Central memory CD8-positive, alpha-beta T cell (primary cell): ENCODE measurements at regions not wholly inside any gene's neighbourhood (a gene's known extent, or its start where the extent isn't known, plus 50 kb on each side); places are given as distances from the start of the nearest gene placed in this dataset.
A peak's percentile ranks its signal among the peaks of the same experiment; 100 is the strongest.

Experiments used
- ATAC-seq: fragments of 150-1000 bp; cut with Tn5 transposase; replicated peaks from 2 replicates; pipeline ENCODE4 v1.10.0; 2022; ENCODE audit warnings: mild to moderate bottlenecking, moderate FRiP score, moderate number of reproducible peaks; ENCODE audit not compliant: poor library complexity, severe bottlenecking; ENCODE audit errors: extremely low read depth
- DNase-seq, 2 donors: peaks; one replicate each; pipeline ENCODE4 v3.0.0; 2021; ENCODE audit warnings: low spot score in 2 of 2
- H3K27ac Mint-ChIP-seq: one replicate; pipeline ENCODE4 v1.8.0; 2022; ENCODE audit warnings: low read depth, mild to moderate bottlenecking, moderate library complexity, mixed read lengths
- H3K27me3 Mint-ChIP-seq: one replicate; pipeline ENCODE4 v1.8.0; 2022; ENCODE audit warnings: mixed read lengths
- H3K36me3 Mint-ChIP-seq: one replicate; pipeline ENCODE4 v1.8.0; 2022; ENCODE audit warnings: mild to moderate bottlenecking, moderate library complexity, mixed read lengths; ENCODE audit not compliant: insufficient read depth
- H3K4me1 Mint-ChIP-seq: one replicate; pipeline ENCODE4 v1.8.0; 2022; ENCODE audit warnings: mixed read lengths
- H3K4me3 Mint-ChIP-seq: one replicate; pipeline ENCODE4 v1.8.0; 2022; ENCODE audit warnings: mild to moderate bottlenecking, moderate library complexity, mixed read lengths
- H3K9me3 Mint-ChIP-seq: one replicate; pipeline ENCODE4 v1.8.0; 2022; ENCODE audit warnings: mixed read lengths

DNA sequence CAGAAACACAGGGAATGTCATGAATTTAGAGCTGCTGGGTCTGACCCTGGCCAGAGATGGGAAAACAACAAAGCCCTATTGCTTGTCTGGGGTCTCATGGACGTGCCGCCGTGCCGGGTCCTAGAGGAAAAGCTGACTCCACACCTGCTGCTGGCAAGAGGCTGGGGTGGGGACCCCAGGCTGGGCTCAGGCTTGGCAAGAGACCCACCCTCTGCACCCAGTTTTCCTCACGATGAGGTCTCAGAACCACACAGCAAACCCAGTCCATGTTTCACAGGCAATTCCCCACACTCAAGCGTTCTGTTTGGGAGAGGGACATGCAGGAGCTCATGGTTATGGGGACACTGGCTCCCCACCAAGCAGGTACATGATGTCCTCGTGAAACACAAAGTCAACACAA, 367.3 kb upstream of the SALL3 start:
- no peaks in the 10 kb centered on the region for H3K27me3 Mint-ChIP-seq
- peaks cover 12% of the 10 kb centered on the region for H3K9me3 Mint-ChIP-seq
- ATAC-seq (no peak), DNase-seq (no peak)
- no peak overlapping the region for H3K4me3 Mint-ChIP-seq
- H3K4me1 Mint-ChIP-seq, result no peaks in the 10 kb centered on the region
- no peak overlapping the region for H3K27ac Mint-ChIP-seq
- no peaks in the 10 kb centered on the region for H3K36me3 Mint-ChIP-seq

DNA sequence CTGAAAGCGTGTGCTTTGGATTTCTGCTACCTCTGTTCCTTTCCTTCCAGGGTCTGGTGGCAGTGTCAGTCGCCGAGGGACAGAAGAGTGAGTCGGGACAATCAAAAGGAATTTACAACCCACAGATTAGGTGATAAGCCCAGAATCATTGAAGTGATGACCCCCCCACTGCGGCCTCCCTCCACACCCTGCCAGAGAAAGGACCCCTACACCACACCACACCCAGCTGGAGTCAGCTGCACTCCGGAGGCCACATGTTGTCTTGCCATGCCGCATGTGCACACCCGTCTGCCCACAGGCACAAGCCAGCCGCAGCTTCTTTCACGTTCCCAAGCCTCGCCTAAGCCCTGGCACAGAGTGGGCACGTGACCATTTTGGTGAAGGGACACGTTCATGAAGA, 366.8 kb upstream of the SALL3 start:
- Mint-ChIP-seq H3K9me3 (peaks cover 12% of the 10 kb centered on the region), H3K4me1 (no peaks in the 10 kb centered on the region), H3K4me3 (no peak overlapping the region), H3K27me3 (no peaks in the 10 kb centered on the region), H3K27ac (no peak overlapping the region), H3K36me3 (no peaks in the 10 kb centered on the region)
- DNase-seq, result no peak
- no peak for ATAC-seq

DNA sequence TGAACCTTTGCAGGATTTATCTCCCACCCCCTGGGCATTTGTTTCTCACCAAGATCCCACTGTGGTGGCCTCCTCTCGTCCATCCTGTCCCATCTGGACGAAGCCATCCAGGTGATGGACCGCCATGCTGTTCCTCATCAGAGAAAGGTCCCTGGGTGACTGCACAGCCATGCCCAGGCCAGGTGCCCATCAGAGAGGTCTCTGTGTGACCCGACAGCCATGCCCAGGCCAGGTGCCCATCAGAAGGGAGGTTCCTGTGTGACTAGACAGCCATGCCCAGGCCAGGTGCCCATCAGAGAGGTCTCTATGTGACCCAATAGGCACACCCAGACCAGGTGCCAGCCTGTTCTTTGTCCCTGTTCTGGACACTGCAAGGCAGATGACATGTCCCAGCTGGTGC, 360.9 kb upstream of the SALL3 start:
- Mint-ChIP-seq H3K4me1 (peaks cover 12% of the 10 kb centered on the region), H3K27me3 (no peaks in the 10 kb centered on the region), H3K4me3 (no peak overlapping the region)

DNA sequence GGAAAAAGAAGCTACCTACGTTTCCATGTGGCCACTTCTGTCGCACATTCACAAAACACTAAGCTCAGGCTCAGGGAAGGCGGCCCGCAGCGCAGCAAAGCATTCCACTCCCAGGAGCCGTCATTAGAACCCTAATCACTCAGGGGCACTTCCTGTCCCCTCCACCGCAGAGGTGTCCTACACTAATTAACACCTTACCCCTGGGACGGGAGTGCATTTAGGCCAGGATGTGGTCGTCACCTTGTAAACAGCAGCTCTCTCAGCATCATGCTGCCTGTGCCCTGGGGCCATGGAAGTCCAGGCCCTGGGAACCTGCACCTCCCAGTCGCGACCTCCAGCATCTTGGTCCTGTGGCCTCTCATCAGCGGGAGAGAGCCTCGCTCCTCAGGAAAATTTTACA, 359.8 kb upstream of the SALL3 start:
- Mint-ChIP-seq H3K4me3 (no peak overlapping the region), H3K4me1 (peaks cover 16% of the 10 kb centered on the region), H3K36me3 (peaks cover 3% of the 10 kb centered on the region), H3K27me3 (no peaks in the 10 kb centered on the region), H3K9me3 (peaks cover 7% of the 10 kb centered on the region), H3K27ac (no peak overlapping the region)
- DNase-seq (no peak), ATAC-seq (peak; percentile 68)

More for the DNA sequence above, 360.9 kb upstream of the SALL3 start:
- H3K9me3 Mint-ChIP-seq, result peaks cover 7% of the 10 kb centered on the region
- ATAC-seq (no peak), DNase-seq (no peak)
- no peak overlapping the region for H3K27ac Mint-ChIP-seq
- no peaks in the 10 kb centered on the region for H3K36me3 Mint-ChIP-seq

DNA sequence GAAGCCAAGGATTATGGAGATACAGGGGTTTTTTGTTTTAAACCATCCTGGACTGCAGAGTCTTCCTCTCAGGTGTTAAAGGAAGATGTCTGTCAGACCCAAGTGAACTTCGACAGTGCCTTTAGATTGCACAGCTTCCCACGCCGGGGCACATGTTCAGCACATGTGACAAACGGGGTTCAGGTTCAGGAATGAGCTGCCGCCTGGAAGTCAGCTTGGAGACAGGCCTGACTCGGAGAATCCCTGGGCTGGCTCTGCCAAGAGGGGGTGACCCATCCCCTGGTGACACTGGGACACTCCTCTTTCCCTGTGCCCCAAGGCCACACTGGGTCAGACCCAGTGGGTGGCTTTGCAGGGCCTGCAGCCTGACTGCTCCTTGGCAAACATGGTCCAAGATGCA, 359.3 kb upstream of the SALL3 start:
- Mint-ChIP-seq H3K9me3 (peaks cover 7% of the 10 kb centered on the region), H3K27me3 (no peaks in the 10 kb centered on the region), H3K4me3 (no peak overlapping the region), H3K4me1 (peaks cover 17% of the 10 kb centered on the region), H3K36me3 (peaks cover 3% of the 10 kb centered on the region), H3K27ac (no peak overlapping the region)
- ATAC-seq, result no peak
- DNase-seq, result no peak

DNA sequence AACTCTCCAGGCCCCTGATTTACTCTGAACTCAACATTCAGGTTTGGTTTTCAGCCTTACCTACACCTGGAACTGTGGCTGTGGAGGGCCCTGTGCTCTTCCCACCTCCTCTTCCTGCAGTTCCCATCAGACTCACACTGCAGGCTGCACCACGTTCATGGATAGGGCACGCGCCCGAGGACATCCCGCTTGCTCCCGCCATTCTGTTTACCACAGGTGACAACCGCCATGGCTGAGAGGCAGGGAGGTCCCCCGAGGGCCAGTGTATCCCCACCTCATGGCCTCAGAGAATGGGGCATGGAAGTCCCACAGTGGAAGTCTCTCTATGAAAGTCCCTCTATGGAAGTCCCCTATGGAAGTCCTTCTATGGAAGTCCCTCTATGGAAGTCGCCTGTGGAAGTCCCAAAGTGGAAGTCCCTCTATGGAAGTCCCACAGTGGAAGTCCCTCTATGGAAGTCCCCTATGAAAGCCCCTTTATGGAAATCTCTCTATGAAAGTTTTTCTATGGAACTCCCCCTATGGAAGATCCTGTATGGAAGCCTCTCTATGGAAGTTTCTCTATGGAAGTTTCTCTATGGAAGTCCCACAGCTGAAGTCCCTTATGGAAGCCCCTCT, 358.4 kb upstream of the SALL3 start:
- H3K9me3 Mint-ChIP-seq, result peaks cover 7% of the 10 kb centered on the region
- H3K27ac Mint-ChIP-seq, result no peak overlapping the region
- ATAC-seq, result no peak
- no peak for DNase-seq
- peaks cover 23% of the 10 kb centered on the region for H3K4me1 Mint-ChIP-seq
- H3K4me3 Mint-ChIP-seq, result no peak overlapping the region
- H3K36me3 Mint-ChIP-seq, result peaks cover 3% of the 10 kb centered on the region
- H3K27me3 Mint-ChIP-seq, result no peaks in the 10 kb centered on the region

DNA sequence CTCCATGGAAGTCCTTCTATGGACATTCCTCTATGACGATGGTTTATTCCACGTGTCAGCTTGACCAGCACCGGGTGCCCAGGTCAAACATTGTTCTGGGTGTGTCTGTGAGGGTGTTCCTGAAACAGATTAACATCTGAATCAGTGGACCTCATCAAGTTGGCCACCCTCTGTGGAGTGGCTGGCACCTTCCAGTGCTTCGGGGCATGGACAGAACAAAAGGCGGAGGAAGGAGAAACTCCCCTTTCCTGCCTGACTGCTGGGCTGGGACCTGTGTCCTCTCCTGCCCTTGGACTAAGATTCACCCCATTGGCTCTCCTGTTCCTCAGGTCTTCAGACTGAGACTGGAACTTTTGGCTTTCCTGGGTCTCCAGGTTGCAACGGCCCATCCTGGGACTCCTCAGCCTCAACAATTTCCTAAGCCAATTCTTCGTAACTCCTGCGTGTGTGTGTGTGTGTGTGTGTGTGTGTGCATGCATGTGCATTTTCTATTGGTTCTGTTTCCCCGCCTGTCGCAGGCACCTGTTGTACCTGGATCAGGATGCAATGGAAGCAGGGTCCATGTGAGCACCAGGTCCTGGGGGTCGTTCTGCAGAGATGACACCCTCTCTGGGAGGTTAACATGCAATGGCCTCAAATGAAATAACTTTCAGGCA, 357.2 kb upstream of the SALL3 start:
- no peak overlapping the region for H3K27ac Mint-ChIP-seq
- peaks cover 5% of the 10 kb centered on the region for H3K36me3 Mint-ChIP-seq
- peaks cover 23% of the 10 kb centered on the region for H3K4me1 Mint-ChIP-seq
- H3K4me3 Mint-ChIP-seq, result no peak overlapping the region
- no peaks in the 10 kb centered on the region for H3K27me3 Mint-ChIP-seq
- ATAC-seq (no peak), DNase-seq (no peak)
- H3K9me3 Mint-ChIP-seq, result no peaks in the 10 kb centered on the region

DNA sequence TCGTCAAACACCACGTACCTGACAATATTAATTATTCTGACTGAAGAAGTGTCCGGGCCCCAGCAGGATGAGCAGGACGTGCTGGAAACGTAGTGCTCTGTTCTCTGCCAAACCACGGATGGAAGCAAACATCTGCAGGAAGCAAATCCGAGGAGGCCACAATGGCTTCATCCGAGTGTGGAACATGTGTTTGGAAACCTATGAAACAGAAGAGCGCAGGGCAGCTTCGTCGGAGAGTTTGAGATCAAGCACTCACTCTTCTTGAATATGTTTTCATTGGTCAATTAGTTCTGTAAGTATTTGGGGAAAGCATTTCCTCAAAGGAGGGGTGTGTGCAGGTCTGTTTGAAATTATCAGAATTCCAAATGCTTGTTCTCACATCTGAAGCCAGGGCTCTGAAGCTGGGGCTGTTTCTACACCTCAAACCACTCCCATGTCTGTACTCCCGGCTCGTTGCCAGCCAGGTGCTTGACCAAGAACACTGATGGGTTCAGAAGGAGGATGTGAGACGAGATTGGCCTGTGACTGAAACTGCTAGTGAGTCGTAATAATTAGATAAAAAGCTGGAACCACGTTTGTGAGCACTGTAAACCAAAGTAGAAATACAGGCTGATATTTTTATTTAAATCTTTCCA, 356.6 kb upstream of the SALL3 start:
- H3K27ac Mint-ChIP-seq, result no peak overlapping the region
- no peak for ATAC-seq
- H3K4me3 Mint-ChIP-seq, result no peak overlapping the region
- DNase-seq, result no peak
- H3K9me3 Mint-ChIP-seq, result no peaks in the 10 kb centered on the region
- peaks cover 5% of the 10 kb centered on the region for H3K36me3 Mint-ChIP-seq
- H3K4me1 Mint-ChIP-seq, result peaks cover 23% of the 10 kb centered on the region
- no peaks in the 10 kb centered on the region for H3K27me3 Mint-ChIP-seq

DNA sequence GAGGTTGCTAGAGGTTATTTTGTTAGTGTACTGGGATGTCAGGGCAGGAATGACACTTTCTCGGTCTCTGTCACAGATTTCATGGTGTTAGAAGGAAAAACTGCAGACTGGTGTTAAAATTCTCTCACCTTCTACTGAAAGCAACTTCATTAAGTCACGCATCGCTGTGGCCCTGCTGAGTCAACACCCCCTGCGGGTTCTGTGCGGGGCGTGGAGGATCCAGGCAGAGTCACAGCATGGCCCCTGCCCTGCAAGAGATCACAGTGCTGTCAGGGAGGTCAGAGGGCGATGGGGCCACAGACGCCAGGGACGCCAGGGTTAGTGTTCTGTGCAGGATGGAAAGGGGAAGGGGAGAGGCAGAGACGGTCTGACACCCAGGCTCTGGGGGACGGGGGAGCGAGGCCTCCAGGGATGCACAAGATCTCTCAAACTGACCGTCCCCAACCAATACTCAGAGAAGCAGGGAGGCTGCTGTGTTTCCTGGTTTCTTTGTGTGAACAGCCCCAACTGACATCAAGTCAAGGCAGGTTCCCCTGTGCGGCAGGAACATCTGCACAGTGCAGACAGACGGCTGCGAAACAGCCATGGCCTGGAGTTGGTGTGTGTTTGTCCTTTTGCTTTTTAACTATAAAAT, 354.9 kb upstream of the SALL3 start:
- Mint-ChIP-seq H3K27me3 (no peaks in the 10 kb centered on the region), H3K9me3 (no peaks in the 10 kb centered on the region), H3K27ac (no peak overlapping the region), H3K4me3 (no peak overlapping the region), H3K4me1 (peaks cover 16% of the 10 kb centered on the region), H3K36me3 (peaks cover 5% of the 10 kb centered on the region)
- ATAC-seq (no peak), DNase-seq (no peak)

DNA sequence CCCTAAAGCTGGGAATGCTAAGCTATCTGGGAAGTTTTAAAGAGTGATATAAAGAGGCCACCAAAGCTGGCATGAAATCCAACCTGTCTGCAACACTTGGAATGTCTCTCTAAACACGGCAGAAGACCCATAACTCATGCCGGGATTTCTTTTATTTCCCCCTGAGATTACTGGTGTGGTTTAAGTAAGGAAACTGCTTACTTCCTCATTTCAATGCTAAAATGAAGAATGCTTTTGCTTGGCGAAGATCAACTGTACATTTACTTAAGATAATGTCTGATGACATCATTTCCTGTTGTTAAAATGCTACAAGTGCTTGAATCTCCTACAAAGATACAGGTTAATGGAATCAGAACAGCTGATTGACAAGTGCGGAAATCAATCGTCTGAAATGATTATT, 353.8 kb upstream of the SALL3 start:
- ATAC-seq (no peak), DNase-seq (no peak)
- peaks cover 11% of the 10 kb centered on the region for H3K4me1 Mint-ChIP-seq
- peak overlapping the region; percentile 35 for H3K27ac Mint-ChIP-seq
- no peaks in the 10 kb centered on the region for H3K9me3 Mint-ChIP-seq
- H3K27me3 Mint-ChIP-seq, result no peaks in the 10 kb centered on the region
- H3K36me3 Mint-ChIP-seq, result peaks cover 5% of the 10 kb centered on the region
- no peak overlapping the region for H3K4me3 Mint-ChIP-seq

DNA sequence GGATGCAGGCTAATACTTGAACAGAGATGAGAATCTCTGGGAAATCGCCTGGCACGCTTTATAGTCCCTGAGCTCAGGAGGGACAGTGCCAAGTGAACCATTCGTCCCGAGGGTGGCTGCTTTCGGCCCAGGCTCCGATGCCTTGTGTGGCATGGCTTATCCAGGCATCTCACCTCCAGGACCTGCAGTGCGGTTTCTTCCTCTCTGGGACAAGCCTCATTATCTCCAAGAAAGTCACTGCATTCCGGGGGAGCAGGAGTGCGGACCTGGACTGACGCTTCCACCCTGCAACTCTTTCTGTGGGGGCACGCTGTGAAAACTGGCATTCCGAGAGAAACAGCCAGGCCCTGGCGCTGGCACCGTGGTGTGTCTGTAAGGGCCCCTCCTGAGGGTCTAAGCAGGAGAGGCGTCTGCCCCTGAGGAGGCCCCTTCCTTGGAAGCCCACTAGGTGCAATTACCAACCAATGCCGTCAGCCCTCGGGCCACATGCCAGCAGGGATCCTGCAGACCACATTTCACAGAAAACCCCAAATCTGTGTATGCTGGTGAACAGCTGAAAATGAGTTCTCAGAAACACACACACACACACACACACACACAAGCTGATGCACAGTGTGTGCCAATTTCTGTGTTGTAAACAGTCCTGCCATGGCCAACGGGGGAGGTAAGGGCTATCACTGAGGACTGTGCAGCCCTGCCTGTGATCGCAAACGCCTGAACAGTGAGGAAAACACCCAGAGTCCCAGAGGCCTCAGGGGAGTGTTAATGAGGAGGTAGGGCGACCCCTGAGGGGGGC, 351.9 kb upstream of the SALL3 start:
- peaks cover 11% of the 10 kb centered on the region for H3K4me1 Mint-ChIP-seq
- H3K27ac Mint-ChIP-seq, result no peak overlapping the region
- H3K4me3 Mint-ChIP-seq, result no peak overlapping the region
- no peaks in the 10 kb centered on the region for H3K27me3 Mint-ChIP-seq
- H3K36me3 Mint-ChIP-seq, result peaks cover 7% of the 10 kb centered on the region
- DNase-seq (no peak), ATAC-seq (no peak)
- H3K9me3 Mint-ChIP-seq, result no peaks in the 10 kb centered on the region

DNA sequence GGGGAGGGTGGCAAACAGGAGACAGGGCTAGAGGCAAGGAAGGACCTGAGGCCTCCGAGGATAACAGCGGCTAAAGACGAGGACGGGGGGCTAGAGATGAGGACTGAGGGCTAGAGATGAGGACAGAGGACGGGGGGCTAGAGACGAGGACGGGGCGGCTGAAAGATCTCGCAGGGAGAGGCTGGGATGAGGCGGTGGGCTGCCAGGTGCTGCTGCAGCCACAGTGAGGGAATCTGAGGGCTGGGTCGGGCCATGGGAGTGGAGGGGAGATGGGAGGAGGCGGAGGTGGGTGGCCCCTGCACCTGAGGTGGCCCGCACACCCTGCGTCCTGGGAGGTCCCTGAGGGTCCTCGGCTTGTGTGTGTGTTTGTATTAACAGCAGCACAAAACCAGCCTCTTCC, 350.2 kb upstream of the SALL3 start:
- no peak for ATAC-seq

More for the DNA sequence above, 350.2 kb upstream of the SALL3 start:
- H3K9me3 Mint-ChIP-seq, result no peaks in the 10 kb centered on the region
- H3K36me3 Mint-ChIP-seq, result peaks cover 5% of the 10 kb centered on the region
- no peaks in the 10 kb centered on the region for H3K27me3 Mint-ChIP-seq
- no peak for DNase-seq
- no peak overlapping the region for H3K4me3 Mint-ChIP-seq
- peaks cover 17% of the 10 kb centered on the region for H3K4me1 Mint-ChIP-seq
- H3K27ac Mint-ChIP-seq, result no peak overlapping the region
